Glutamatergic neuron (in vitro differentiated cells): ENCODE measurements at regions not wholly inside any gene's neighbourhood (a gene's known extent, or its start where the extent isn't known, plus 50 kb on each side); places are given as distances from the start of the nearest gene placed in this dataset.

Source experiments
- DNase-seq: peaks from one replicate; pipeline ENCODE4 v3.0.0; 2022
- H3K27ac Mint-ChIP-seq: one replicate; pipeline ENCODE4 v1.8.0; 2020; ENCODE audit warnings: mild to moderate bottlenecking, mixed read lengths, inconsistent platforms; ENCODE audit not compliant: unreplicated experiment
- H3K27me3 Mint-ChIP-seq: one replicate; pipeline ENCODE4 v1.8.0; 2020; ENCODE audit warnings: mild to moderate bottlenecking, moderate library complexity, mixed read lengths, inconsistent platforms; ENCODE audit not compliant: unreplicated experiment
- H3K36me3 Mint-ChIP-seq: one replicate; pipeline ENCODE4 v1.8.0; 2020; ENCODE audit warnings: mild to moderate bottlenecking, mixed read lengths, inconsistent platforms; ENCODE audit not compliant: unreplicated experiment
- H3K4me1 Mint-ChIP-seq: one replicate; pipeline ENCODE4 v1.8.0; 2020; ENCODE audit warnings: mild to moderate bottlenecking, low read depth, mixed read lengths, inconsistent platforms; ENCODE audit not compliant: unreplicated experiment
- H3K4me3 Mint-ChIP-seq: one replicate; pipeline ENCODE4 v1.8.0; 2020; ENCODE audit warnings: mild to moderate bottlenecking, mixed read lengths, inconsistent platforms; ENCODE audit not compliant: unreplicated experiment
- H3K9me3 Mint-ChIP-seq: one replicate; pipeline ENCODE4 v1.8.0; 2020; ENCODE audit warnings: mild to moderate bottlenecking, moderate library complexity, mixed read lengths, inconsistent platforms; ENCODE audit not compliant: unreplicated experiment
- CTCF ChIP-seq: fragments of 200-600 bp; sonication (generic); IDR thresholded peaks from one replicate; pipeline ENCODE4 v1.5.0; 2021; ENCODE audit not compliant: partially characterized antibody, unreplicated experiment

DNA sequence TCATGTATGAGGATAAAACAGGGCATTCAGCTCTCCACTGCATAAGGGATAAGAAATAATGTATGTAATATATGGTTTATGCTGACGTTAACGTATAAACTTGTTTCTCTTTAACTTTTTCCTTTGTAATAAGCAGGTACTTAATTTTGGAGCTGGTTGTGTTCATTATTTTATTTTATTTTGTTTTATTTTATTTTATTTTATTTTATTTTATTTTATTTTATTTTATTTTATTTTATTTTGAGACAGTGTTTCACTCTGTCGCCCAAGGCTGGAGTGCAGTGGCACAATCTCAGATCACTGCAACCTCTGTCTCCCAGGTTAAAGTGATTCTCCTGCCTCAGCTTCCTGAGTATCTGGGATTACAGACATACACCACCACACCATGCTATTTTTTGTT lies 1932.6 kb upstream of the TENM3 start:
- Mint-ChIP-seq H3K36me3 (no peaks in the 10 kb centered on the region), H3K27ac (no peak overlapping the region)

DNA sequence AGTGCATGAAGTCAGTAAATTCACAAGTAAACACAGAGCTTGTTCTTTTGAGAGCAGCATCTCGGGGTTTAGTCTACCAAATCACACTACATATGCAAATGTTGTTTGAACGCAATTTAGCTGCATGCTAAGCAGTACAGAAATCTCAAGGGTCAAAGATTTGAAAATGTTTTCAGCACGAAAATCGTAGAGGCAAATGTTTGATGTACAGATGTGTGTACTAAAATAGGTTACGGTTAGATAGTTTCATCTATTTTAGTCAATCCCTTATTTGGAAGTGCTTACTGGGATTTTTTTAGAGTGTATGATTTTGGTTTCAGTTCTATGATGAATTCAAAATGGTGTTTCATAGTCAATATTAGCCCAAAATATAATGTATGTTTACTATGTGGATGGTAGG lies 1928.2 kb upstream of the TENM3 start:
- Mint-ChIP-seq H3K9me3 (no peaks in the 10 kb centered on the region), H3K27me3 (no peaks in the 10 kb centered on the region), H3K36me3 (no peaks in the 10 kb centered on the region), H3K27ac (no peak overlapping the region), H3K4me3 (no peak overlapping the region), H3K4me1 (no peaks in the 10 kb centered on the region)
- DNase-seq = no peak
- TF ChIP-seq CTCF = no peak

More for the DNA sequence above, 1932.6 kb upstream of the TENM3 start:
- Mint-ChIP-seq H3K9me3 (no peaks in the 10 kb centered on the region), H3K27me3 (no peaks in the 10 kb centered on the region), H3K4me1 (peaks cover 4% of the 10 kb centered on the region), H3K4me3 (no peak overlapping the region)
- DNase-seq = no peak
- no peak for TF ChIP-seq CTCF

DNA sequence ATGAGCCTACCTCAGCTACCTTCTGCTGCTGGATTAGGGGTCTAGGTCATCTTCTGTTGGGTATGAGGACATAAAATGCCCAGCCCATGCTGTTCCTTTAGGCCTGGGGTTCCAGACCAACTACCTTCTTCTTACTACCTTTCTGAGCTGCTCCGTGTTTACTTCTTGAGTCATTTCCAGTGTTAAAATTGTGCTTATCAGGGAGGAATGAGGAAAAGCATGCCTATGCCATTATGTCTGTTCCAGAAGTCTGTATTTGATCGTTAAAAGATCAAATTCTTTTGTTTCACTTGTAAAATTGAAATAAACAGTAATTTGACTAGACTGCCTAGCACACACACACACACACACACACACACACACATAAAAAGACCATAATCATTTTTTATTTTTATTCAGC lies 1912.7 kb upstream of the TENM3 start:
- Mint-ChIP-seq H3K27me3 (no peaks in the 10 kb centered on the region), H3K9me3 (no peaks in the 10 kb centered on the region), H3K36me3 (no peaks in the 10 kb centered on the region), H3K27ac (no peak overlapping the region), H3K4me1 (no peaks in the 10 kb centered on the region), H3K4me3 (no peak overlapping the region)
- DNase-seq = no peak
- no peak for TF ChIP-seq CTCF

- no peaks in the 10 kb centered on the region for H3K27me3 Mint-ChIP-seq
- H3K9me3 Mint-ChIP-seq = no peaks in the 10 kb centered on the region
- H3K36me3 Mint-ChIP-seq = no peaks in the 10 kb centered on the region
- no peaks in the 10 kb centered on the region for H3K4me1 Mint-ChIP-seq
- H3K27ac Mint-ChIP-seq = no peak overlapping the region
- DNase-seq = no peak
- no peak overlapping the region for H3K4me3 Mint-ChIP-seq
- TF ChIP-seq CTCF = no peak
These were observed 1910.0 kb upstream of the TENM3 start for GRCh38 chr4:180333162-180333561.

- no peaks in the 10 kb centered on the region for H3K36me3 Mint-ChIP-seq
- TF ChIP-seq CTCF = no peak
- H3K4me3 Mint-ChIP-seq = no peak overlapping the region
- no peaks in the 10 kb centered on the region for H3K27me3 Mint-ChIP-seq
- no peaks in the 10 kb centered on the region for H3K9me3 Mint-ChIP-seq
- H3K4me1 Mint-ChIP-seq = no peaks in the 10 kb centered on the region
- no peak for DNase-seq
- H3K27ac Mint-ChIP-seq = no peak overlapping the region
These were observed 1907.6 kb upstream of the TENM3 start for GRCh38 chr4:180335566-180335965.
